Liver (tissue), 8 donors: ENCODE measurements at regions not wholly inside any gene's neighbourhood (a gene's known extent, or its start where the extent isn't known, plus 50 kb on each side); places are given as distances from the start of the nearest gene placed in this dataset.

Experiments used
- DNase-seq: peaks from one replicate; pipeline ENCODE4 v3.0.0-alpha.2; 2017; ENCODE audit warnings: low spot score
- H3K27ac ChIP-seq, 2 donors: one replicate each; pipeline ENCODE4 v1.7.0; 2013; ENCODE audit warnings: inconsistent platforms in 2 of 2, low read length in 2 of 2, control low read depth in 1 of 2, low read depth in 1 of 2, mild to moderate bottlenecking in 1 of 2
- H3K27me3 ChIP-seq, 4 donors: one replicate each; pipeline versions ENCODE4 v1.6.1 to v1.7.0; 2013; ENCODE audit warnings: low read length in 3 of 4, inconsistent platforms in 1 of 4, mild to moderate bottlenecking in 1 of 4, moderate library complexity in 1 of 4; ENCODE audit not compliant: control insufficient read depth in 4 of 4, insufficient read depth in 4 of 4
- H3K36me3 ChIP-seq, 4 donors: one replicate each; pipeline versions ENCODE4 v1.6.1 to v1.7.0; 2013; ENCODE audit warnings: low read length in 3 of 4, mild to moderate bottlenecking in 3 of 4, low read depth in 1 of 4, moderate library complexity in 1 of 4; ENCODE audit not compliant: control insufficient read depth in 4 of 4, insufficient read depth in 3 of 4
- H3K4me1 ChIP-seq, 4 donors: one replicate each; pipeline versions ENCODE4 v1.6.1 to v1.7.0; 2013; ENCODE audit warnings: low read length in 3 of 4, mild to moderate bottlenecking in 3 of 4, moderate library complexity in 1 of 4; ENCODE audit not compliant: control insufficient read depth in 4 of 4, insufficient read depth in 4 of 4
- H3K4me3 ChIP-seq, 3 donors: one replicate each; pipeline versions ENCODE4 v1.6.1 to v1.7.0; 2013; ENCODE audit warnings: low read length in 3 of 3, control low read depth in 1 of 3, low read depth in 1 of 3, mild to moderate bottlenecking in 1 of 3
- H3K9ac ChIP-seq, 2 donors: one replicate each; pipeline ENCODE4 v1.7.0; 2013; ENCODE audit warnings: low read length in 2 of 2, mild to moderate bottlenecking in 2 of 2, moderate library complexity in 2 of 2, control low read depth in 1 of 2, low read depth in 1 of 2
- H3K9me3 ChIP-seq, 4 donors: one replicate each; pipeline versions ENCODE4 v1.6.1 to v1.7.0; 2013; ENCODE audit warnings: low read length in 3 of 4; ENCODE audit not compliant: control insufficient read depth in 4 of 4
- EGR1 ChIP-seq, 2 donors: IDR thresholded peaks; 2 replicates each; pipeline ENCODE4 v1.6.1; 2016 to 2018; ENCODE audit warnings: antibody characterized with exemption in 2 of 2, low read depth in 2 of 2
- FOXA1 ChIP-seq: IDR thresholded peaks from 2 replicates; pipeline ENCODE4 v1.6.1; 2016; ENCODE audit warnings: antibody characterized with exemption
- FOXA2 ChIP-seq: IDR thresholded peaks from 2 replicates; pipeline ENCODE4 v1.6.1; 2016; ENCODE audit warnings: antibody characterized with exemption
- HNF4A ChIP-seq, 2 donors: conservative IDR thresholded peaks; 2 replicates each; pipeline ENCODE4 v1.6.1; 2016; ENCODE audit warnings: antibody characterized with exemption in 2 of 2, mild to moderate bottlenecking in 2 of 2
- HNF4G ChIP-seq: IDR thresholded peaks from 2 replicates; pipeline ENCODE4 v1.6.1; 2016; ENCODE audit warnings: antibody characterized with exemption
- JUND ChIP-seq, 2 donors: IDR thresholded peaks; 2 replicates each; pipeline ENCODE4 v1.6.1; 2016; ENCODE audit warnings: antibody characterized with exemption in 2 of 2
- NR2F2 ChIP-seq: IDR thresholded peaks from 2 replicates; pipeline ENCODE4 v1.6.1; 2016; ENCODE audit warnings: antibody characterized with exemption
- SP1 ChIP-seq: IDR thresholded peaks from 2 replicates; pipeline ENCODE4 v1.6.1; 2018; ENCODE audit warnings: antibody characterized with exemption, mild to moderate bottlenecking
- WGBS: extraction: QIAGEN DNeasy Blood & Tissue Kit; methylation state at CpG from one replicate; pipeline ENCODE4 v1.1.7; 2013; 5-methylcytosine and 5-hydroxymethylcytosine counted together
- TF ChIP-seq, protein P1 (sequence below): IDR thresholded peaks from 2 replicates; pipeline ENCODE4 v1.6.1; 2016; ENCODE audit warnings: antibody characterized with exemption
- TF ChIP-seq, protein P2 (sequence below): IDR thresholded peaks from 2 replicates; pipeline ENCODE4 v1.6.1; 2016; ENCODE audit warnings: antibody characterized with exemption, mild to moderate bottlenecking
- TF ChIP-seq, protein P3 (sequence below): fragments of 150-350 bp; IDR thresholded peaks from 2 replicates; pipeline ENCODE4 v1.5.1; 2017; ENCODE audit warnings: improper control_type of control experiment, low read depth, low read length; ENCODE audit not compliant: missing input control
- TF ChIP-seq, protein P4 (sequence below): IDR thresholded peaks from 2 replicates; pipeline ENCODE4 v1.6.1; 2016; ENCODE audit warnings: antibody characterized with exemption
- TF ChIP-seq, protein P5 (sequence below): IDR thresholded peaks from 2 replicates; pipeline ENCODE4 v1.6.1; 2016; ENCODE audit warnings: antibody characterized with exemption
- donor health status: healthy.
- donor health status: healthy.
- donor health status: healthy.
- donor health status: healthy.
- donor health status: healthy.

DNA sequence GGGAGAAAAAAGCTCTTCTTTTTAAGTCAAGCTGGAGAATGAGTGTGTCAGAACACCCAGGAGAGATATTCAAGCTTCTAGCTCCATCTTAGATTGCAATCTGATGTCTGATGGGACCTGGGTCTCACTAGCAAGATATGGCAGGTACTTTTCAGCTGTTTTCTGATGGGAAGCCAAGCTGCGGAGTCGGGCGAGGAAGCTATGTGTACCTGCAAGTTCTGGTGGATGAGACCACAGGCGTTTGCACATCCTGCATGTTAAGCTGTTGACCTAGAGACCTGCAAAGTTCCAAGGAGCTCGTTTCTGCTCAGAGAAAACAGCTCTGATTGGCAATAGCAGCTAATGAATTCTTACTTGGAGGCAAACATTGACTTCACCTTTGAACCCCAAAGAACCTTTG lies 167.3 kb upstream of the GATB start:
- Histone ChIP-seq H3K9me3 (no peaks in the 10 kb centered on the region), H3K4me1 (no peaks in the 10 kb centered on the region), H3K4me3 (no peak overlapping the region), H3K27ac (no peak overlapping the region), H3K9ac (no peak overlapping the region), H3K36me3 (no peaks in the 10 kb centered on the region), H3K27me3 (no peaks in the 10 kb centered on the region)
- DNase-seq: no peak
- WGBS: 64% methylated on average over 5 of the region's 5 CpGs
- TF ChIP-seq FOXA1 (no peak), SP1 (no peak), FOXA2 (no peak), HNF4G (no peak)
- TF ChIP-seq, protein P1, sequence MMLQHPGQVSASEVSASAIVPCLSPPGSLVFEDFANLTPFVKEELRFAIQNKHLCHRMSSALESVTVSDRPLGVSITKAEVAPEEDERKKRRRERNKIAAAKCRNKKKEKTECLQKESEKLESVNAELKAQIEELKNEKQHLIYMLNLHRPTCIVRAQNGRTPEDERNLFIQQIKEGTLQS: no peak
- TF ChIP-seq, protein P2, sequence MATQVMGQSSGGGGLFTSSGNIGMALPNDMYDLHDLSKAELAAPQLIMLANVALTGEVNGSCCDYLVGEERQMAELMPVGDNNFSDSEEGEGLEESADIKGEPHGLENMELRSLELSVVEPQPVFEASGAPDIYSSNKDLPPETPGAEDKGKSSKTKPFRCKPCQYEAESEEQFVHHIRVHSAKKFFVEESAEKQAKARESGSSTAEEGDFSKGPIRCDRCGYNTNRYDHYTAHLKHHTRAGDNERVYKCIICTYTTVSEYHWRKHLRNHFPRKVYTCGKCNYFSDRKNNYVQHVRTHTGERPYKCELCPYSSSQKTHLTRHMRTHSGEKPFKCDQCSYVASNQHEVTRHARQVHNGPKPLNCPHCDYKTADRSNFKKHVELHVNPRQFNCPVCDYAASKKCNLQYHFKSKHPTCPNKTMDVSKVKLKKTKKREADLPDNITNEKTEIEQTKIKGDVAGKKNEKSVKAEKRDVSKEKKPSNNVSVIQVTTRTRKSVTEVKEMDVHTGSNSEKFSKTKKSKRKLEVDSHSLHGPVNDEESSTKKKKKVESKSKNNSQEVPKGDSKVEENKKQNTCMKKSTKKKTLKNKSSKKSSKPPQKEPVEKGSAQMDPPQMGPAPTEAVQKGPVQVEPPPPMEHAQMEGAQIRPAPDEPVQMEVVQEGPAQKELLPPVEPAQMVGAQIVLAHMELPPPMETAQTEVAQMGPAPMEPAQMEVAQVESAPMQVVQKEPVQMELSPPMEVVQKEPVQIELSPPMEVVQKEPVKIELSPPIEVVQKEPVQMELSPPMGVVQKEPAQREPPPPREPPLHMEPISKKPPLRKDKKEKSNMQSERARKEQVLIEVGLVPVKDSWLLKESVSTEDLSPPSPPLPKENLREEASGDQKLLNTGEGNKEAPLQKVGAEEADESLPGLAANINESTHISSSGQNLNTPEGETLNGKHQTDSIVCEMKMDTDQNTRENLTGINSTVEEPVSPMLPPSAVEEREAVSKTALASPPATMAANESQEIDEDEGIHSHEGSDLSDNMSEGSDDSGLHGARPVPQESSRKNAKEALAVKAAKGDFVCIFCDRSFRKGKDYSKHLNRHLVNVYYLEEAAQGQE: no peak
- TF ChIP-seq, protein P3, sequence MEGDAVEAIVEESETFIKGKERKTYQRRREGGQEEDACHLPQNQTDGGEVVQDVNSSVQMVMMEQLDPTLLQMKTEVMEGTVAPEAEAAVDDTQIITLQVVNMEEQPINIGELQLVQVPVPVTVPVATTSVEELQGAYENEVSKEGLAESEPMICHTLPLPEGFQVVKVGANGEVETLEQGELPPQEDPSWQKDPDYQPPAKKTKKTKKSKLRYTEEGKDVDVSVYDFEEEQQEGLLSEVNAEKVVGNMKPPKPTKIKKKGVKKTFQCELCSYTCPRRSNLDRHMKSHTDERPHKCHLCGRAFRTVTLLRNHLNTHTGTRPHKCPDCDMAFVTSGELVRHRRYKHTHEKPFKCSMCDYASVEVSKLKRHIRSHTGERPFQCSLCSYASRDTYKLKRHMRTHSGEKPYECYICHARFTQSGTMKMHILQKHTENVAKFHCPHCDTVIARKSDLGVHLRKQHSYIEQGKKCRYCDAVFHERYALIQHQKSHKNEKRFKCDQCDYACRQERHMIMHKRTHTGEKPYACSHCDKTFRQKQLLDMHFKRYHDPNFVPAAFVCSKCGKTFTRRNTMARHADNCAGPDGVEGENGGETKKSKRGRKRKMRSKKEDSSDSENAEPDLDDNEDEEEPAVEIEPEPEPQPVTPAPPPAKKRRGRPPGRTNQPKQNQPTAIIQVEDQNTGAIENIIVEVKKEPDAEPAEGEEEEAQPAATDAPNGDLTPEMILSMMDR: no peak

DNA sequence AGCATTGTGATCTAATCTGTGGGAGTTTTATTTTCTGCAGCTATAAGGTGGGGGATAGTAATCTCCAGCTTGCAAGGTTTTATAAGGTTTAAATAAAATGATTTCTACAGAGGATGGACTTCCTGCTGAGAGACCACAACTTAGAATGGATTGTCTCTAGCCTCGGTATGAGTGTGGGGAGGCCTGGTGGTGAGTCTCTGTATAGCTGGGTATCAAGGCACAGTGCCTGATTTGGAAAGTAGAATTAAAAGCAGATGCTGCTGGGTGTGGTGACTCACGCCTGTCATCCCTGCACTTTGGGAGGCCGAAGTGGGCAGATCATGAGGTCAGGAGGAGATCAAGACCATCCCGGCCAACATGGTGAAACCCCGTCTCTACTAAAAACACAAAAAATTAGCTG lies 162.0 kb upstream of the GATB start:
- no peak for DNase-seq
- 82% methylated on average over 5 of the region's 5 CpGs for WGBS
- no peaks in the 10 kb centered on the region for H3K4me1 ChIP-seq
- no peak overlapping the region for H3K27ac ChIP-seq
- peaks cover 0 to 3% (median 1%) of the 10 kb centered on the region in 4 donors for H3K27me3 ChIP-seq
- no peak overlapping the region for H3K9ac ChIP-seq
- TF ChIP-seq JUND (IDR thresholded peaks at IDR 0.05) (no peak), FOXA1 (no peak), SP1 (no peak), HNF4G (no peak), NR2F2 (no peak), FOXA2 (no peak), HNF4A (conservative IDR thresholded peaks at IDR 0.05) (no peak), EGR1 (IDR thresholded peaks at IDR 0.05; ENCODE audit: low read depth in 2 of 2) (no peak)
- TF ChIP-seq, protein P4, sequence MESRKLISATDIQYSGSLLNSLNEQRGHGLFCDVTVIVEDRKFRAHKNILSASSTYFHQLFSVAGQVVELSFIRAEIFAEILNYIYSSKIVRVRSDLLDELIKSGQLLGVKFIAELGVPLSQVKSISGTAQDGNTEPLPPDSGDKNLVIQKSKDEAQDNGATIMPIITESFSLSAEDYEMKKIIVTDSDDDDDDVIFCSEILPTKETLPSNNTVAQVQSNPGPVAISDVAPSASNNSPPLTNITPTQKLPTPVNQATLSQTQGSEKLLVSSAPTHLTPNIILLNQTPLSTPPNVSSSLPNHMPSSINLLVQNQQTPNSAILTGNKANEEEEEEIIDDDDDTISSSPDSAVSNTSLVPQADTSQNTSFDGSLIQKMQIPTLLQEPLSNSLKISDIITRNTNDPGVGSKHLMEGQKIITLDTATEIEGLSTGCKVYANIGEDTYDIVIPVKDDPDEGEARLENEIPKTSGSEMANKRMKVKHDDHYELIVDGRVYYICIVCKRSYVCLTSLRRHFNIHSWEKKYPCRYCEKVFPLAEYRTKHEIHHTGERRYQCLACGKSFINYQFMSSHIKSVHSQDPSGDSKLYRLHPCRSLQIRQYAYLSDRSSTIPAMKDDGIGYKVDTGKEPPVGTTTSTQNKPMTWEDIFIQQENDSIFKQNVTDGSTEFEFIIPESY: no peak
- TF ChIP-seq, protein P2: no peak
- TF ChIP-seq, protein P1: no peak
- TF ChIP-seq, protein P5, sequence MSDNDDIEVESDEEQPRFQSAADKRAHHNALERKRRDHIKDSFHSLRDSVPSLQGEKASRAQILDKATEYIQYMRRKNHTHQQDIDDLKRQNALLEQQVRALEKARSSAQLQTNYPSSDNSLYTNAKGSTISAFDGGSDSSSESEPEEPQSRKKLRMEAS: no peak
- TF ChIP-seq, protein P3: no peak
- H3K4me3 ChIP-seq: no peak overlapping the region
- no peaks in the 10 kb centered on the region for H3K36me3 ChIP-seq
- H3K9me3 ChIP-seq: peaks cover 0 to 2% (median 0%) of the 10 kb centered on the region in 4 donors
